ENCODE measurements at regions not wholly inside any gene's neighbourhood (a gene's known extent, or its start where the extent isn't known, plus 50 kb on each side); places are given as distances from the start of the nearest gene placed in this dataset.

DNA sequence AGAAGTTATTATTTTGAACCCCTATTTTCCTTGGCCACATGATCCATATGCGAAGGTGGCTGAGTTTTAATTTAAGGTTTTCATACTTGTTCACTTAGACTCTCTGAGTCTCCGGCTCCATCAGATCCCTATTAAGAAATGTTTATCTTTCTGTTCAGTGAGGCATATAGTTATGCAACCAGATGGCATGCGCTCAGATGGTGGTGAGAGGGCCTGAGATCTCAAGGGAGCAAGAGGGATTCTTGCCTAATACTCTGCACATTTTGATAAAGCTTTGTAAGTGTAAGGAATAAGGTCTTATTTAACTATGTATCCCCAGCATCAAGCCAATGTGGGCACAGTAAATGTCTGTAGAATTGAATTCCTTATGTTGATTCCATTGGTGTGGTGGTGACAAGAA lies 78.9 kb upstream of the DPH6 start:
- TF ChIP-seq, protein P1, sequence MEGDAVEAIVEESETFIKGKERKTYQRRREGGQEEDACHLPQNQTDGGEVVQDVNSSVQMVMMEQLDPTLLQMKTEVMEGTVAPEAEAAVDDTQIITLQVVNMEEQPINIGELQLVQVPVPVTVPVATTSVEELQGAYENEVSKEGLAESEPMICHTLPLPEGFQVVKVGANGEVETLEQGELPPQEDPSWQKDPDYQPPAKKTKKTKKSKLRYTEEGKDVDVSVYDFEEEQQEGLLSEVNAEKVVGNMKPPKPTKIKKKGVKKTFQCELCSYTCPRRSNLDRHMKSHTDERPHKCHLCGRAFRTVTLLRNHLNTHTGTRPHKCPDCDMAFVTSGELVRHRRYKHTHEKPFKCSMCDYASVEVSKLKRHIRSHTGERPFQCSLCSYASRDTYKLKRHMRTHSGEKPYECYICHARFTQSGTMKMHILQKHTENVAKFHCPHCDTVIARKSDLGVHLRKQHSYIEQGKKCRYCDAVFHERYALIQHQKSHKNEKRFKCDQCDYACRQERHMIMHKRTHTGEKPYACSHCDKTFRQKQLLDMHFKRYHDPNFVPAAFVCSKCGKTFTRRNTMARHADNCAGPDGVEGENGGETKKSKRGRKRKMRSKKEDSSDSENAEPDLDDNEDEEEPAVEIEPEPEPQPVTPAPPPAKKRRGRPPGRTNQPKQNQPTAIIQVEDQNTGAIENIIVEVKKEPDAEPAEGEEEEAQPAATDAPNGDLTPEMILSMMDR (IDR thresholded peaks at IDR 0.05) = no peak
- TF ChIP-seq POLR2AphosphoS5 (IDR thresholded peaks at IDR 0.05) (peak in 1 of 4 donors; percentile 16), POLR2A (IDR thresholded peaks at IDR 0.05) (no peak)
